ENCODE measurements at regions not wholly inside any gene's neighbourhood (a gene's known extent, or its start where the extent isn't known, plus 50 kb on each side); places are given as distances from the start of the nearest gene placed in this dataset.
"Not testable (repeated sequence)": the region's sequence is repeated elsewhere in the genome, so short reads cannot be mapped to it uniquely, and the experiment has no call there.

DNA sequence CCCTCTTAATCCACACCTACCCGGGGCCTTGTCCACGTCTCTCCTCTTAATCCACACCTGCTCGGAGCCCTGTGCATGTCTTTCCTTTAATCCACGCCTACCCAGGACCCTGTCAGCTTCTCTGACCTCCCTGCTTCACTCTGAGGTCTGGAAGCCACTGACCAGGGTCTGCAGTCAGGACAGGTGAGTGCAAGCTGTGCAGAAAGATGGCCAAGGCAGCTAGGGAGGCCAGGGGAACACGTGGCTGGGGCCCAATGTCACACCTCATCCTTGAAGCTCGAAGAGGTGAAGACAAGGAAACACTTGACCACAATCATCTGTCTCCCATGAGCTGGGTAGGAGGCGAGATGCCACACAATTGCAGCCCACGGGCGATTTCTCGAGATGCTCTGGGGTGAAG is 1516.9 kb downstream of the BRD1 start:
- no peak for DNase-seq

GRCh38 chr22:48310289-48310688 is 1517.4 kb downstream of the BRD1 start:
- no peak for DNase-seq

DNA sequence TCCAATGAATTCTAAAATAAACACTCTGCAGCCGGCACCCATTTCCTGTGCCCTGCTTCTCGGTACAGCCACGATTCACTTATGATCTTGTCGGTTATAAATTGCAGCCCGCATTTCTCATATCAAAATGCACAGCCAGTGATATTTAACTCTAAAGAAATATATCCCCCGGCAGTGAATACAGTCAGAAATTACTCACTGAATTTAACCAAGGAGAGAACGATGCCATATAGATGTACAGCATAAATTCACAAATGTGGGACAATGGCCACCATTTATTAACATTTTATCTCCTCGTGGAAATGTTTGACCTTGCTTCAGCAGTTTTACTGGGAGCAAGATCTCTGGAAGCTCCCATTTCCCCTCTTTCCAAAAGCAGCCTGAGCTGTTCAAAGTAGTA is 1517.8 kb downstream of the BRD1 start:
- no peak for DNase-seq

GRCh38 chr22:48309115-48309705 is 1518.5 kb downstream of the BRD1 start:
- DNase-seq: no peak

GRCh38 chr22:48307931-48308330 is 1519.7 kb downstream of the BRD1 start:
- DNase-seq: no peak

DNA sequence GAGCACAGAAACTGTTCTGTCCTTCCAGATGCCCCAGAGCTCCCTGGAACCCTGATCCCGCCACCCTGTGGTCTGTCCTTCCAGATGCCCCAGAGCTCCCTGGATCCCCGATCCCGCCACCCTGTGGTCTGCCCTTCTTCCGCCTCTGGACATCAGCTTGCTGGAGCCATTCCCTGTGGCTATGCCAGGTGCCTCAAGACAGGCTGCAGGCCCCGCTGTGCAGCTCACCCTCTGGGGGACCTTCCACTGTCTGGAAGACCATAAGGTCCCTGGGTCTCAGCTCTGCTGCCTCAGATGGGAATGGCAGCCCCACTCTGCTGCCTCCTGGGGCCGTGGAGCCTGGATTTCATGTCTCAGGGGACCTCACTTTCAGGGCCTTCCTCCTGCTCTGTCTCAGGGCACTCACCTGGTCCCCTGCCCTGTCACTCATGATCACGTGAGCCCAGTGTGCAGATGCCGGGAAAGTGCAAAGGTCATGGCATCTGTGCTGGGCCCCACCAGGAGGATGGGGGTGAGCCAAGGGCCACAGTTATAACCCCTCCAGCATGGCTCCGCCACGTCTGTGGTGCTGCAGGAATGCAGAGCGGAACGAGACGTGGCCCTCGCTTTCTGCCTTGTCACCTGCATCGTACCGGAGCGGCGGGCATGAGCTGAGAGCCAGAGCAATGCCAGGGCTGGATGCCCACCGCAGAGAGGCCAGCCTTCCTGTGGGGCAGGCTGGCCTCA is 1520.7 kb downstream of the BRD1 start:
- no peak for DNase-seq

DNA sequence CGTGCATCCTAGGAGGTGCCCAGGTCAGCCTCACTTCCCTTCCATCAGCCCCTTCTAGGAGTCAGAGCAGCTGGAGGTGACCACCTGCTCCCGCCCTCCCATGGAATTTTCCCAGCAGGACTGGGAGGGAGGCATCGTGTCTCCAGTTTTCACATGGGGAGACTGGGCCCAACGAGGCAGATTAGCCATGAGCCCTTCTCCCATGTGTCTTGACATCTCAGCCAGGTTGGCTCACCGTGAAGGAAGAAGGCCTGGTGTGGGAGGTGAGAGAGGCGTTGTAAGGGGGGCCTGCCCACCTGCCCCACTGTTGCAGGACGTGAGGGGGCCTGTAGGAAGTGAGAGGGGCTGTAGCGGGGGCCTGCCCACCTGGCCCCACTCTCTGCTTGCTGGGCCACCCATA is 1521.4 kb downstream of the BRD1 start:
- no peak for DNase-seq

DNA sequence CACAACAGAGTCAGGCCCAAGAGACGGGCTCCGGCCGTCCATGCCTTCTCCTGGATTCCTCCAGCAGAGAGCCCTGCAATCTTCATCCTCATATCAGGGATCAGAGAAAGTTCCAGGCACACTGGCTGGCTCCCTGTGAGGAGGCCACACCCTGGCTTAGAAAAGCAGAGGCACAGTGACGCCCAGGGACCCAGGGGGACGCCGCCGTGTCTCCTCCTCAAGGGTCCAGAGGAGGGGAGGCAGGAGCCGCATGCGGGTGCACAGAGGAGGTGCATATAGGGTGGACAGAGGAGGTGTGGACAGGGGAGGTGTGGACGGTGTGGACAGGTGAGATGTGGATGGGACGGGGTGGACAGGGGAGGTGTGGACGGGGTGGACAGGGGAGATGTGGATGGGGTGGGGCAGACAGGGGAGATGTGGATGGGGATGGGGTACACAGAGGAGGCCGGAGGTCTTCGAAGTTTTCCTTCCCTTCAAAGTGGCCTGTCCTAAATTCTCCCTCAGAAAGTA is 1521.9 kb downstream of the BRD1 start:
- DNase-seq: no peak

DNA sequence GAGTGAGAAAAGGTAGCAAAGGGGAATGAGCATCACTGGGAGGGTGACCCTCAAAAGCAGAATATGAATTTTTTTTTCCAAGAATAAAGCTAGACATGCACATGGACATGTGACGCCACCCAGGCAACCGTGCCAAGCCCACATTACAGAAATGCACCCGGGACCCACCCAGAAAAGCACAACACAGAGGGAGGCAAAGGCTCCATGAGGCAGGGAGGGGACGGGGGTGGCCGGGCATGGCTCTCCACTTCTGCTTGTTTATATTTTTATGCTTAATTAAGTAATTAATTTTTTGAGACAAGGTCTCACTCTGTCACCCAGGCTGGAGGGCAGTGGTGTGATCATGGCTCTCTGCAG is 1524.3 kb downstream of the BRD1 start:
- no peak for DNase-seq

DNA sequence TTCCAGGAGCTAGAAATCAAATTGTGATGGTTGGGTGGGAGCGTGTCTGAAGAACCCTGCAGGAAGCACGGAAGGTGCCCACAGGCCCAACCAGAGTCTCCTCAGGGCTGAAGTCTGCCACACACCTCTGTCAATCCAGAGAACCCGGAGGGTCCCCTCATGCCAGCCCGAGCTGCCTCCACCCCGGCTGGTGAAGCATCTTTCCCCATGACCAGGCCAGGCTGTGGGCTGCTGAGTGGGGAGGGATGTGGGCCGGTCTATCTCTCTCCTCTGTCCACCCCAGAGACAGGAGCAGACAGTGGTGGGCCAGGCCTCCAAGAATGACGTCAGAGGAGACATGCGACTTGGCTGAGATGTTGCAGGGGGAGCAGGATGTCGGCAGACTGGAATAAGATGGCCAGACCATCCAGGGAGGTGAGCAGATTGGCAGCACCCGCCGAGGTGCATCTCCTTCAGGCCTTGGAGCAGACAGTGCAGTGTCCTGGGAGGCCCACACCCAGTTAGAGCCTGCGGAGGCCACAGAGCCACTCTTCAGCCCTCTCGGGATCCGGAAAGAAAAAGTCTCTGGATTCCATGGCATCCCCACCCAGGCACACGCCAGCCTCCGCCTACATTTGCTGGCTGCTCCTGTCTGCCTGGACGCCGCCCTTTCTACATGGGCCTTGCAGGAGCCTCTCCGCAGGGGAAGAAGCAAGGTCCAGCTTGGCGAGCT is 1524.9 kb downstream of the BRD1 start:
- DNase-seq: no peak

GRCh38 chr22:48301908-48302307 is 1525.8 kb downstream of the BRD1 start:
- DNase-seq: no peak

- DNase-seq: no peak
Measured at GRCh38 chr22:48301421-48301820, 1526.3 kb downstream of the BRD1 start.

GRCh38 chr22:48300877-48301276 is 1526.8 kb downstream of the BRD1 start:
- no peak for DNase-seq

GRCh38 chr22:48299801-48300200 is 1527.9 kb downstream of the BRD1 start:
- no peak for DNase-seq

DNA sequence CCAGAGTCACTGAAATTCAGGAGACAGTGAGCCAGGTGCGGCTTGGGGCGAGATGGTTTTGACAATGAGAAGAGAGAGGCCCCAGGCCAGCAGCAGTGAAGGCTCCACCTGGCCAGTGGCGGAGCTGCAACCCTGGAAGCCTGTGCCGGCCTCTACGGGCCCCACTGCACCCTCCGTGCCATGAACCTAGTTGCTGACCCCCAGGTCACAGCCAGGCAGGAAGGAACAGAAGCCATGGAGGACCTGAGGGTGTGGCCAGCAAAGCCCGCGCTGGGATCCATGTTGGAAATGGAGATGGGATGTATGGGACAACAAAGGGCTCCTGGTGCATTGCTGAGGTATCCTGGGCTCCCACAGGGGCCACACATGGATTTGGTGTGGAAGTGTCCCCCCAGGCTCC is 1528.5 kb downstream of the BRD1 start:
- DNase-seq: no peak

DNA sequence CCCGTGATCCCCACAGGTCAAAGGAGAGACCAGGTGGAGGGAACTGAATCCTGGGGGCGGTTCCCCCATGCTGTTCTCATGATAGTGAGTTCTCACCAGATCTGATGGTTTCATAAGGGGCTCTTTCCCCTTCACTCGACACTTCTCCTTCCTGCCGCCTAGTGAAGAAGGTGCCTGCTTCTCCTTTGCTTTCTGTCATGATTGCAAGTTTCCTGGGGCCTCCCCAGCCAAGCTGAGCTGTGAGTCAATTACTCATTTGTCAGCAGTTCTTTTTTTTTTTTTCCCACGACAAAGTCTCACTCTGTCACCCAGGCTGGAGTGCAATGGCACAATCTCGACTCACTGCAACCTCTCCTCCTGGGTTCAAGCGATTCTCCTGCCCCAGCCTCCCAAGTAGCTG is 1530.4 kb downstream of the BRD1 start:
- no peak for DNase-seq

DNA sequence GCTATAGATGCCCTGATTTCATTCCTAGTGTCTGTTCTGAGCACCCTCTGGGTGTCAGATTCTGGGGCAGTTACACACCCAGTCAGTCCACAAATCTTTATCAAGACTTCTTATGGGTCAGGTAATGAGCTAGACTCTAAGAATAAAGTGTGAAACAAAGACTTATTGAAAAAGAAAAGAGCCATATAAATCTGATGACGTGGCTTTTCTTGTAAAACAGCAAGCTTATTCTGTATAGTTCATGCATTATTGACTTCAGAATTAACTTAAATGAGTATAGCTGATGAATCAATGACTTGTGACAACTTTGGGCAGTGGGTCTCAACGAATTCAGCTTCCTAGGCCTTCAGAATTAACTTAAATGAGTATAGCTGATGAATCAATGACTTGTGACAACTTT is 1527.5 kb downstream of the TBC1D22A start:
- DNase-seq: not testable (repeated sequence)

DNA sequence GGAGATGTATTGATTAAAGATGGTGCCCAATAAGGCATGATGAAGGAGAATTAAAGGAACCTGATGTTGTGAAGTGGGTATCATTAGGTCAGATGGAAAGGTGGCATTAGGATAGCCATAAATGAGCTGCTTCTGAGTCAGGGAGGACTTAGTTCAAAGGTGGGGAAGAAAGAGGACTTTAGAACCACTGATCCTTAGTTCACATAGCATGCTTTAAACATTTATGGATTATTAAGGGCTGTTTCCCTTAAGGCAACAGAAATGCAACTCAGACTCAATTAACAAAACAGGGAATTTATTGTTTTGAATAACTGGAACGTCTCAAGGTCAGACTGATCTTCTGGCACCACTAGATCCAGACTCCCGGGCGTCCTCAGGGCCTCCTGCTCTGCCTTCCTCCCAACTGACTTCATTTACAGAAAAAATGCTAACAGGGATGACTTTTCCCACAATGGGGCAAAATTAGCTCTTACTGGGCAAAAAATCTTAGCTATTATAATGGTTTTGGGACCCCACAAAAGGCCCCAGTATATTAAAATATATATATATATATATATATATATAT is 1526.0 kb downstream of the TBC1D22A start:
- no peak for DNase-seq

DNA sequence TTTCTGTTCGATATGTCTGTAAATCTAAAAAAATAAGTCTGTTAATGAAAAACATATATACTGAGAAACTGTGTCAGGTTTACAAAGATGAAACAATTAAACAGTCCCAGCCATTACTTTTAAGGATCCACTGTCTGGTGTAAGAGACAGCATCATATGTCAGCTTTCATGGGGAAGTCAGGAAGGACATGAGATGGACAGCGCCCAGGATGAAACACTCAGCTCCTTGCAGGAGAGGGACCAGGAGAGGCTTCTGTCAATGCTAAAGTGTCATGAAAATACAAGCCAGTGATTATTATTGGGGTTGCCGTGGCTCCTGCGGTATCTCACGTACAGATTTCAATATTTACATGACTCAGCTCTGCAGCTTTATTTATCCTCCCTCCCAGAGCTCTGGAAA is 1524.6 kb downstream of the TBC1D22A start:
- DNase-seq: no peak

DNA sequence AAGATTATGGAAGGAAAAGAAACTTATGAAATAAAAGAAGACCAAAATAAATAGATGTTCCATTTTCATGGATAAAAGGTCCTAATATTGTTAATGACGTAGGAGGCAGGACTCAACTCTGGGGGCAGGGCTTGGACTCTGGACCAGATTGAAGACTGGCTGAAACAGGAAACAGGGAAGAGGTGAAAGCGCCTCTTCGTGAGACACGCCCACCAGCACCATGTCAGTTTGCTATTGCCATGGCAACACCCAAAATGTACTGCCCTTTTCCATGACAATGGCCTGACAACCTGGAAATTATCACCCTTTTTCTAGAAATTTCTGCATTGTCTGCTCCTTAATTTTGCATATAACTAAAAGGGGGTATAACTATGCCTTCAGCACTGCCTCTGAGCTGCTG is 1522.2 kb downstream of the TBC1D22A start:
- no peak for DNase-seq

GRCh38 chr22:48282804-48283203 is 1520.4 kb downstream of the TBC1D22A start:
- DNase-seq: no peak

- DNase-seq: no peak
Measured at GRCh38 chr22:48279461-48279756, 1517.0 kb downstream of the TBC1D22A start.

- DNase-seq: no peak
Measured at GRCh38 chr22:48278620-48279460, 1516.4 kb downstream of the TBC1D22A start.
